ENCODE measurements at regions not wholly inside any gene's neighbourhood (a gene's known extent, or its start where the extent isn't known, plus 50 kb on each side); places are given as distances from the start of the nearest gene placed in this dataset.

GRCh38 chr4:130563889-130564418, 1468.0 kb downstream of the C4orf33 start:
- FAIRE-seq (no peak), ATAC-seq (no peak; the same call in 2 of the 3 replicates), DNase-seq (ENCODE audit: low read depth, low spot score) (no peak)
- H3K4me3 ChIP-seq: no peak overlapping the region
- H3K27ac ChIP-seq (ENCODE audit: control insufficient read depth, insufficient read depth): no peak overlapping the region
- WGBS (ENCODE audit: insufficient coverage, insufficient replicate concordance, low lambda C conversion rate, missing lambda C conversion rate): 0% methylated on average over 1 of the region's 1 CpG
- SMC1A ChIA-PET (ENCODE audit: uncharacterized antibody, unreplicated experiment): interaction anchor here (0.7 to 2.4 kb wide), 7 partner anchors 8 to 398 kb away, joined by 3 to 18 read pairs (median 5); no protein-coding TSS in a partner anchor
- H4K20me1 ChIP-seq (ENCODE audit: control insufficient read depth, insufficient read depth): no peaks in the 10 kb centered on the region
- H3K27me3 ChIP-seq (replicated peaks in 1 of 2; ENCODE audit: control insufficient read depth in 2 of 2, insufficient read depth in 2 of 2, low read length in 1 of 2): no peaks in the 10 kb centered on the region
- H2AFZ ChIP-seq (ENCODE audit: control insufficient read depth, low read depth, low read length): no peak overlapping the region
- H3K4me2 ChIP-seq (ENCODE audit: control insufficient read depth, insufficient read depth): no peak overlapping the region
- H3K9me3 ChIP-seq (replicated peaks; ENCODE audit: control insufficient read depth, insufficient read depth, low read length): no peaks in the 10 kb centered on the region
- in situ Hi-C loops (cut with MboI): no loop called here
- no peak overlapping the region for H3K9ac ChIP-seq (ENCODE audit: control insufficient read depth, insufficient read depth, low read length)
- H3K4me1 ChIP-seq (ENCODE audit: control insufficient read depth, insufficient read depth, low read length): no peaks in the 10 kb centered on the region
- BruUV-seq (replicated peaks): no TSS peak
- CTCF ChIA-PET: interaction anchor here (0.8 to 4.0 kb wide), 10 partner anchors 8 to 525 kb away, joined by 3 to 29 read pairs (median 5); no protein-coding TSS in a partner anchor
- POLR2A ChIA-PET: no interaction called here
- intact Hi-C loops (cut with micrococcal nuclease; ENCODE audit: unreplicated experiment): no loop called here
- no peaks in the 10 kb centered on the region for H3K36me3 ChIP-seq (ENCODE audit: control insufficient read depth in 2 of 2, insufficient read depth in 2 of 2, low read length in 1 of 2)
- H3K79me2 ChIP-seq (ENCODE audit: control insufficient read depth, insufficient read depth, low read length): no peaks in the 10 kb centered on the region
- RAD21 ChIA-PET (ENCODE audit: unreplicated experiment): interaction anchor here (0.8 to 2.1 kb wide), 6 partner anchors 43 to 423 kb away, joined by 3 to 14 read pairs (median 4); no protein-coding TSS in a partner anchor
- TF ChIP-seq MEF2B (IDR thresholded peaks at IDR 0.05; ENCODE audit: partially characterized antibody, poor library complexity, severe bottlenecking): no peak
- TF ChIP-seq BCL11A (IDR thresholded peaks at IDR 0.05; ENCODE audit: low read depth, low read length): no peak
- no peak for TF ChIP-seq BCL3 (IDR thresholded peaks at IDR 0.05; ENCODE audit: borderline replicate concordance, insufficient read depth, low read depth, low read length, poor library complexity, severe bottlenecking)
- TF ChIP-seq E2F8 (IDR thresholded peaks at IDR 0.05; ENCODE audit: low read depth, partially characterized antibody): no peak
- TF ChIP-seq MAX (IDR thresholded peaks at IDR 0.05; ENCODE audit: low read depth, low read length): no peak
- TF ChIP-seq HDAC2 (IDR thresholded peaks at IDR 0.05): no peak
- no peak for TF ChIP-seq CTCF (IDR thresholded peaks at IDR 0.05 in 2 of 3, conservative IDR thresholded peaks at IDR 0.05 in 1 of 3; ENCODE audit: control insufficient read depth in 2 of 3, extremely low read depth in 1 of 3, insufficient read depth in 1 of 3, low read depth in 3 of 3, low read length in 3 of 3)
- TF ChIP-seq EZH2 (IDR thresholded peaks at IDR 0.05; ENCODE audit: borderline replicate concordance, control insufficient read depth, low read depth, low read length): no peak
- TF ChIP-seq NFYA (IDR thresholded peaks at IDR 0.05; ENCODE audit: borderline replicate concordance, low read depth, low read length): no peak
- TF ChIP-seq STAT3 (IDR thresholded peaks at IDR 0.05; ENCODE audit: low read depth, low read length): no peak
- TF ChIP-seq LARP7 (IDR thresholded peaks at IDR 0.05): no peak
- no peak for TF ChIP-seq GABPA (IDR thresholded peaks at IDR 0.05; ENCODE audit: low read depth)
- no peak for TF ChIP-seq MEF2A (IDR thresholded peaks at IDR 0.05; ENCODE audit: insufficient read depth, low read depth, low read length)
- TF ChIP-seq USF2 (IDR thresholded peaks at IDR 0.05; ENCODE audit: borderline replicate concordance, low read depth, low read length): no peak

All from GM12878 (cell line).